ENCODE measurements at regions not wholly inside any gene's neighbourhood (a gene's known extent, or its start where the extent isn't known, plus 50 kb on each side); places are given as distances from the start of the nearest gene placed in this dataset.

GRCh38 chr5:173786286-173787187 lies 101.6 kb upstream of the CPEB4 start:
- Histone ChIP-seq H3K4me1 (peaks cover 19% of the 10 kb centered on the region), H3K36me3 (no peaks in the 10 kb centered on the region), H3K9me3 (no peaks in the 10 kb centered on the region), H3K27ac (no peak overlapping the region), H3K4me3 (no peak overlapping the region), H3K27me3 (no peaks in the 10 kb centered on the region)
- DNase-seq (ENCODE audit: low spot score in 2 of 2) = no peak
- TF ChIP-seq POLR2A (IDR thresholded peaks at IDR 0.05) (no peak), POLR2AphosphoS5 (IDR thresholded peaks at IDR 0.05) (no peak), EP300 (IDR thresholded peaks at IDR 0.05) (no peak), CTCF (IDR thresholded peaks at IDR 0.05) (no peak)
- WGBS = 79% methylated on average over 10 of the region's 10 CpGs

GRCh38 chr5:173789031-173789920 lies 98.9 kb upstream of the CPEB4 start:
- H3K27me3 ChIP-seq = no peaks in the 10 kb centered on the region
- DNase-seq (ENCODE audit: low spot score in 2 of 2) = no peak
- no peak overlapping the region for H3K27ac ChIP-seq
- no peaks in the 10 kb centered on the region for H3K36me3 ChIP-seq
- H3K4me3 ChIP-seq = no peak overlapping the region
- no peak for TF ChIP-seq CTCF (IDR thresholded peaks at IDR 0.05)
- TF ChIP-seq POLR2A (IDR thresholded peaks at IDR 0.05) = no peak
- TF ChIP-seq EP300 (IDR thresholded peaks at IDR 0.05) = no peak
- no peak for TF ChIP-seq POLR2AphosphoS5 (IDR thresholded peaks at IDR 0.05)
- WGBS = 76% methylated on average over 10 of the region's 11 CpGs
- no peaks in the 10 kb centered on the region for H3K9me3 ChIP-seq
- peaks cover 7% of the 10 kb centered on the region for H3K4me1 ChIP-seq

DNA sequence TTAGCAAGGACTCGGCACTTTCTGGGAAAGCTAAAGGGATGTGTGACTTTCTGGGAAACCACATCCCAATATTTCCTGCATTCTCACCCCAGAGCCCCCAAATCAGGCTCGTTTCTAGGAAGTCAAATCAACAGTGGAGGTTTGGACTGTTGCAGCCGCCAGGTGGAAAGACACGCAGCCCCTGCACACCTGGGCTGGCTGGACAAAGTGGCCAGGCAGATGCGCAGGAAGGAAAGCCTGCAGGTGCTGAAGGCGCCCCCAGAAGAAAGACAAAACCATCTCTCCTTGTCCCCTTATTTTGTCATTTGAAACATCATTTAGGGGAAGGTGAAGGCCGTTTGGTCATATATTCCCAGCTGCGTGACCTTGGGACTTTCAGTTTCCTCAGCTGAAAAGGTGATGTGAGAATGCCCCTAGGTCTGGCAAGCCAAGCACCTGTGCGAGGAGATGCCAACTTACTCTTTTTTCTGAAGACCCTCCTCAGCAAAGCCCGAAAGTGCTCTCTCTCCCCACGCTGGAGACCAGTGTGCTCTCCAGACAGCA lies 97.9 kb upstream of the CPEB4 start:
- no peak overlapping the region for H3K27ac ChIP-seq
- TF ChIP-seq POLR2AphosphoS5 (IDR thresholded peaks at IDR 0.05) = no peak
- TF ChIP-seq POLR2A (IDR thresholded peaks at IDR 0.05) = no peak
- no peak for TF ChIP-seq CTCF (IDR thresholded peaks at IDR 0.05)
- TF ChIP-seq EP300 (IDR thresholded peaks at IDR 0.05) = no peak

DNA sequence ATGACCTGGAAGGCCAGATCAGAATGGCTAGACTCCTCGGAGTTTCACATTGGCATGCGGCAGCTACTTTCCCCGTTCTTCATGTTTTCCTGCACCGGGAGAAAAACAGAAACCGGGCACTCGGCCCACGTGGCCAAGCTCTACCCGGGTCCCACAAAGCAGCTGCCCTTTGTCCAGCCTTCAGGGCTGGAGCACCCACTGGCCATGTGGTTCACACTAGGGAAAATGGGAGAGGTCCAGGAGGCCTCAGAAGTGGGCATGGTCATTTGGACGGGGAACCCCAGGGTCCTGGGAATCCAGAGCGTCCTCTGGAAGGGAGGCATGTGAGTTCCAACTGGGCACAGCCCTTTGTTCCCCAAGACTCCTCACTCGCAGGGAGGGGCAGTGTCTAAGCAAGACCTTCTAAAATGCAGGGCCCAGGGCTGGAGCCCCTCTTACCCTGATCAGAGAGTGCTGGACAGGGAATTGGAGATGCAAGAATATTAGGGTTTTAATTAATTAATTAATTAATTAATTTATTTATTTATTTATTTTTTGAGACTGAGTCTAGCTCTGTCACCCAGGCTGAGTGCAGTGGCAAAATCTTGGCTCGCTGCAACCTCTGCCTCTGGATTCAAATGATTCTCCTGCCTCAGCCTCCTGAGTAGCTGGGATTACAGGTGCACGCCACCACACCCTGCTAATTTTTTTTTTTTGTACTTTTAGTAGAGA lies 97.2 kb upstream of the CPEB4 start:
- TF ChIP-seq POLR2A (IDR thresholded peaks at IDR 0.05) (no peak), EP300 (IDR thresholded peaks at IDR 0.05) (no peak), POLR2AphosphoS5 (IDR thresholded peaks at IDR 0.05) (no peak), CTCF (IDR thresholded peaks at IDR 0.05) (no peak)
- Histone ChIP-seq H3K4me3 (no peak overlapping the region), H3K9me3 (no peaks in the 10 kb centered on the region), H3K27ac (no peak overlapping the region), H3K27me3 (no peaks in the 10 kb centered on the region), H3K4me1 (peaks cover 11% of the 10 kb centered on the region), H3K36me3 (no peaks in the 10 kb centered on the region)
- 80% methylated on average over 13 of the region's 13 CpGs for WGBS
- DNase-seq (ENCODE audit: low spot score in 2 of 2) = no peak

More for the DNA sequence above, 97.9 kb upstream of the CPEB4 start:
- H3K4me3 ChIP-seq = no peak overlapping the region
- H3K27me3 ChIP-seq = no peaks in the 10 kb centered on the region
- H3K9me3 ChIP-seq = no peaks in the 10 kb centered on the region
- H3K4me1 ChIP-seq = peaks cover 11% of the 10 kb centered on the region
- H3K36me3 ChIP-seq = no peaks in the 10 kb centered on the region
- 86% methylated on average over 11 of the region's 11 CpGs for WGBS
- DNase-seq (ENCODE audit: low spot score in 2 of 2) = no peak

All from suprapubic skin (tissue), 4 donors.